ENCODE measurements at regions not wholly inside any gene's neighbourhood (a gene's known extent, or its start where the extent isn't known, plus 50 kb on each side); places are given as distances from the start of the nearest gene placed in this dataset.

DNA sequence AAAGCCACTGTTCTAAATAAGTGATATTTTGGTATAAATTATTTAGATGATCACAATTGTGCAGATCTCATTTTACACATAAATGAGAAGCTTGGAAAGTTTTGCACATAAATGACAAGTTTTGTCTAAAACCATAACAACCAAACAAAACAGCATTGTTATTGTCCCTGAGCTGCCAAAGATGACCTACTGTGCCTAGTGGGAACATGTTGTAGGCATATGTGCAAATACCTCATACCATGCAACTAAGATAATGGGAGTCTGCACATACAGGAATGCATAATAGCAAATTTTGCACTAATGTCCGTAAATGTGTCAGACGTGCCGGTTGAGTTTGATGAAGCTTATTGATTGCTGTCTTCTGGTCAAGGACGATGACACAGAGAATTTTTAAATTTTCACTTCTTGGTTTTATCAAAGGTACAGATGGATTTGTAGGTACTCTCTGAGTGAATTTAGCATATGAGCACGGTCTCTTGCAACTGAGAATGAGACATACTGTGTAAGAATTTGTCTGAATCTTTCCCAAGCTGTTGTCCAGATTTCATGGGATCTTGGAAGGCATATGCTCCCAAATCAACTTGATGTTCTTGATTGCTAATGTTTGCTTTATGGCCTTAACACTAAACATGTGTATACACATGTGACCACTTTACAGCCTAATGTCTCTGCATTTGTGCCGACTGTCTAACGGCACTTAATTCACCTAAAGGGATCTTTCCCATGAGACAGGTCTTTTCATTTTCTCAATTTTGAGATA is 1133.5 kb downstream of the FAT4 start:
- TF ChIP-seq, protein P1, sequence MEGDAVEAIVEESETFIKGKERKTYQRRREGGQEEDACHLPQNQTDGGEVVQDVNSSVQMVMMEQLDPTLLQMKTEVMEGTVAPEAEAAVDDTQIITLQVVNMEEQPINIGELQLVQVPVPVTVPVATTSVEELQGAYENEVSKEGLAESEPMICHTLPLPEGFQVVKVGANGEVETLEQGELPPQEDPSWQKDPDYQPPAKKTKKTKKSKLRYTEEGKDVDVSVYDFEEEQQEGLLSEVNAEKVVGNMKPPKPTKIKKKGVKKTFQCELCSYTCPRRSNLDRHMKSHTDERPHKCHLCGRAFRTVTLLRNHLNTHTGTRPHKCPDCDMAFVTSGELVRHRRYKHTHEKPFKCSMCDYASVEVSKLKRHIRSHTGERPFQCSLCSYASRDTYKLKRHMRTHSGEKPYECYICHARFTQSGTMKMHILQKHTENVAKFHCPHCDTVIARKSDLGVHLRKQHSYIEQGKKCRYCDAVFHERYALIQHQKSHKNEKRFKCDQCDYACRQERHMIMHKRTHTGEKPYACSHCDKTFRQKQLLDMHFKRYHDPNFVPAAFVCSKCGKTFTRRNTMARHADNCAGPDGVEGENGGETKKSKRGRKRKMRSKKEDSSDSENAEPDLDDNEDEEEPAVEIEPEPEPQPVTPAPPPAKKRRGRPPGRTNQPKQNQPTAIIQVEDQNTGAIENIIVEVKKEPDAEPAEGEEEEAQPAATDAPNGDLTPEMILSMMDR (IDR thresholded peaks at IDR 0.05) = no peak
- TF ChIP-seq ZFX (IDR thresholded peaks at IDR 0.05; ENCODE audit: borderline replicate concordance) = no peak

All from 22Rv1 (cell line).